H1 (cell line): ENCODE measurements at regions not wholly inside any gene's neighbourhood (a gene's known extent, or its start where the extent isn't known, plus 50 kb on each side); places are given as distances from the start of the nearest gene placed in this dataset.
A peak's percentile ranks its signal among the peaks of the same experiment; 100 is the strongest.

ENCODE experiments used
- CTCF ChIA-PET: fragments of 300-600 bp; sonication (Branson Sonifier 250); formaldehyde crosslinking; loops from one replicate; lab custom pipeline; 2021; ENCODE audit not compliant: partially characterized antibody; lab: Charles Lee
- POLR2A ChIA-PET: fragments of 300-600 bp; sonication (Branson Sonifier 250); formaldehyde crosslinking; loops from one replicate; lab custom pipeline; 2021; ENCODE audit warnings: inconsistent platforms; ENCODE audit not compliant: partially characterized antibody; lab: Charles Lee
- DNase-seq, 2 experiments: peaks; one replicate each; pipeline versions ENCODE4 v3.0.0 to v3.0.0-alpha.2; 2010 to 2022; ENCODE audit warnings: low spot score in 2 of 2, low read depth in 1 of 2, mixed read lengths in 1 of 2
- FAIRE-seq: peaks from 2 replicates; lab custom pipeline; 2011; peaks lifted over from hg19 to GRCh38; lab: Jason Lieb, UNC
- H2AFZ ChIP-seq: 2 replicates; pipeline ENCODE4 v1.8.1; 2012; ENCODE audit warnings: low read length, inconsistent platforms
- H2AK5ac ChIP-seq: 2 replicates; pipeline ENCODE4 v1.6.1; 2013; ENCODE audit warnings: low read depth, low read length
- H2BK120ac ChIP-seq: replicated peaks from 2 replicates; pipeline ENCODE3; 2013; ENCODE audit warnings: low read depth, low read length, inconsistent platforms
- H2BK12ac ChIP-seq: 2 replicates; pipeline ENCODE4 v1.6.1; 2013; ENCODE audit warnings: low read depth, low read length
- H2BK15ac ChIP-seq: 2 replicates; pipeline ENCODE4 v1.6.1; 2013; ENCODE audit warnings: low read length
- H2BK20ac ChIP-seq: 2 replicates; pipeline ENCODE4 v1.6.1; 2013; ENCODE audit warnings: low read length
- H2BK5ac ChIP-seq: 2 replicates; pipeline ENCODE4 v1.6.1; 2013; ENCODE audit warnings: low read depth, low read length
- H3K14ac ChIP-seq: 2 replicates; pipeline ENCODE4 v1.6.1; 2013; ENCODE audit warnings: inconsistent platforms; ENCODE audit not compliant: insufficient read length
- H3K18ac ChIP-seq: 2 replicates; pipeline ENCODE4 v1.6.1; 2013; ENCODE audit warnings: low read length; ENCODE audit errors: extremely low read depth
- H3K23ac ChIP-seq: 2 replicates; pipeline ENCODE4 v1.6.1; 2013; ENCODE audit warnings: inconsistent platforms; ENCODE audit not compliant: insufficient read length
- H3K23me2 ChIP-seq: 2 replicates; pipeline ENCODE4 v1.6.1; 2013; ENCODE audit warnings: low read depth, low read length
- H3K27ac ChIP-seq: 2 replicates; pipeline ENCODE4 v1.6.1; 2011; ENCODE audit warnings: low read depth, low read length, inconsistent platforms
- H3K27me3 ChIP-seq, 4 experiments: replicated peaks in 1 of 4; 1 replicate in 1 of 4; 2 replicates in 3 of 4; pipeline versions ENCODE4 v1.6.1 to v1.8.1; 2011 to 2013; ENCODE audit warnings: low read length in 3 of 4, mild to moderate bottlenecking in 3 of 4, inconsistent platforms in 2 of 4, mixed read lengths in 2 of 4, moderate library complexity in 1 of 4; ENCODE audit not compliant: control insufficient read depth in 3 of 4, insufficient read depth in 3 of 4; ENCODE audit errors: extremely low read depth in 1 of 4
- H3K36me3 ChIP-seq, 4 experiments: 2 replicates each; pipeline versions ENCODE4 v1.6.1 to v1.8.1; 2011 to 2013; ENCODE audit warnings: mild to moderate bottlenecking in 4 of 4, low read length in 3 of 4, moderate library complexity in 2 of 4, control low read depth in 1 of 4, inconsistent platforms in 1 of 4; ENCODE audit not compliant: insufficient read depth in 4 of 4, control insufficient read depth in 2 of 4
- H3K4ac ChIP-seq: replicated peaks from 2 replicates; pipeline ENCODE3; 2013; ENCODE audit warnings: low read length, low read depth, mixed read lengths, inconsistent platforms; ENCODE audit not compliant: insufficient read length
- H3K4me1 ChIP-seq, 4 experiments: replicated peaks in 1 of 4; 1 replicate in 1 of 4; 2 replicates in 3 of 4; pipeline versions ENCODE4 v1.6.1 to v1.8.1; 2011 to 2013; ENCODE audit warnings: low read length in 3 of 4, inconsistent platforms in 2 of 4, mixed read lengths in 1 of 4; ENCODE audit not compliant: insufficient read depth in 4 of 4, control insufficient read depth in 3 of 4
- H3K4me2 ChIP-seq, 2 experiments: 2 replicates each; pipeline versions ENCODE4 v1.6.1 to v1.8.1; 2011 to 2013; ENCODE audit warnings: low read depth in 2 of 2, low read length in 2 of 2, control low read depth in 1 of 2, inconsistent platforms in 1 of 2, mild to moderate bottlenecking in 1 of 2; ENCODE audit not compliant: insufficient read depth in 1 of 2
- H3K4me3 ChIP-seq, 4 experiments: fragments of 200-600, 300-600 bp in 1 of 4; sonication (generic), shearing (Covaris generic), sonication (Bioruptor Twin) in 1 of 4; 2 replicates each; pipeline versions ENCODE4 v1.5.1 to v1.8.1; 2011 to 2016; ENCODE audit warnings: low read length in 4 of 4, low read depth in 3 of 4, control low read depth in 2 of 4, inconsistent platforms in 2 of 4, mild to moderate bottlenecking in 2 of 4, mixed read lengths in 1 of 4, moderate library complexity in 1 of 4; ENCODE audit not compliant: insufficient read depth in 2 of 4; ENCODE audit errors: extremely low read depth in 1 of 4
- H3K56ac ChIP-seq: replicated peaks from 2 replicates; pipeline ENCODE3; 2013; ENCODE audit warnings: low read depth, mild to moderate bottlenecking, mixed read lengths, low read length, inconsistent platforms; ENCODE audit not compliant: insufficient read length
- H3K79me1 ChIP-seq: 2 replicates; pipeline ENCODE4 v1.6.1; 2013; ENCODE audit warnings: low read depth, low read length, control low read depth
- H3K79me2 ChIP-seq, 2 experiments: 2 replicates each; pipeline versions ENCODE4 v1.6.1 to v1.8.1; 2012 to 2013; ENCODE audit warnings: low read length in 2 of 2, mild to moderate bottlenecking in 2 of 2, inconsistent platforms in 1 of 2; ENCODE audit not compliant: insufficient read depth in 2 of 2, control insufficient read depth in 1 of 2
- H3K9ac ChIP-seq, 4 experiments: replicated peaks in 1 of 4; 1 replicate in 1 of 4; 2 replicates in 3 of 4; pipeline versions ENCODE4 v1.6.1 to v1.8.1; 2011 to 2013; ENCODE audit warnings: low read depth in 3 of 4, low read length in 3 of 4, control low read depth in 2 of 4, mild to moderate bottlenecking in 2 of 4, moderate library complexity in 2 of 4, inconsistent platforms in 1 of 4; ENCODE audit errors: extremely low read depth in 1 of 4
- H3K9me3 ChIP-seq, 2 experiments: 2 replicates each; pipeline versions ENCODE4 v1.6.1 to v1.8.1; 2012 to 2013; ENCODE audit warnings: mild to moderate bottlenecking in 2 of 2, moderate library complexity in 2 of 2, control low read depth in 1 of 2, inconsistent platforms in 1 of 2, low read depth in 1 of 2, low read length in 1 of 2, mixed read lengths in 1 of 2; ENCODE audit not compliant: insufficient read depth in 2 of 2
- H4K20me1 ChIP-seq, 2 experiments: replicated peaks in 1 of 2; 2 replicates each; pipeline versions ENCODE3 to v1.8.1; 2011 to 2013; ENCODE audit warnings: inconsistent platforms in 2 of 2, low read length in 2 of 2, mild to moderate bottlenecking in 1 of 2; ENCODE audit not compliant: insufficient read depth in 2 of 2, control insufficient read depth in 1 of 2
- H4K5ac ChIP-seq: 2 replicates; pipeline ENCODE4 v1.6.1; 2013; ENCODE audit warnings: low read length, low read depth, mixed read lengths, inconsistent platforms; ENCODE audit not compliant: insufficient read length
- H4K8ac ChIP-seq: 2 replicates; pipeline ENCODE4 v1.8.0; 2013; ENCODE audit warnings: mild to moderate bottlenecking, moderate library complexity, low read length, inconsistent platforms; ENCODE audit not compliant: insufficient read depth; ENCODE audit errors: extremely low read depth
- H4K91ac ChIP-seq: replicated peaks from 2 replicates; pipeline ENCODE3; 2013; ENCODE audit warnings: low read length, mixed read lengths, inconsistent platforms; ENCODE audit not compliant: insufficient read length
- CTCF ChIP-seq, 3 experiments: IDR thresholded peaks; 1 replicate in 2 of 3; 2 replicates in 1 of 3; pipeline versions ENCODE4 v1.5.1 to v1.6.1; 2011; ENCODE audit warnings: low read length in 3 of 3, mild to moderate bottlenecking in 3 of 3, inconsistent platforms in 2 of 3, low read depth in 1 of 3, moderate library complexity in 1 of 3; ENCODE audit not compliant: insufficient read depth in 1 of 3; ENCODE audit errors: control extremely low read depth in 1 of 3
- EGR1 ChIP-seq: IDR thresholded peaks from 2 replicates; pipeline ENCODE4 v1.6.1; 2011; ENCODE audit warnings: low read depth, low read length, borderline replicate concordance
- FOSL1 ChIP-seq: IDR thresholded peaks from 2 replicates; pipeline ENCODE4 v1.6.1; 2011; ENCODE audit warnings: mild to moderate bottlenecking, low read depth, low read length, moderate library complexity; ENCODE audit not compliant: insufficient read depth
- KDM1A ChIP-seq: fragments of 200-600, 300-600 bp; sonication (generic); IDR thresholded peaks from 2 replicates; pipeline ENCODE4 v1.7.1; 2016; ENCODE audit warnings: mild to moderate bottlenecking, low read length, borderline replicate concordance
- MAX ChIP-seq: IDR thresholded peaks from 2 replicates; pipeline ENCODE4 v1.6.1; 2012; ENCODE audit warnings: inconsistent platforms
- RAD21 ChIP-seq, 2 experiments: IDR thresholded peaks in 1 of 2; conservative IDR thresholded peaks in 1 of 2; 2 replicates each; pipeline ENCODE4 v1.6.1; 2011; ENCODE audit warnings: low read depth in 2 of 2, low read length in 2 of 2, improper control_type of control experiment in 1 of 2, inconsistent platforms in 1 of 2, mild to moderate bottlenecking in 1 of 2, moderate library complexity in 1 of 2
- WGBS, 2 experiments: shearing (Covaris generic) in 1 of 2; methylation state at CpG; one replicate each; pipeline versions ENCODE4 v1.1.6 to v1.1.7; 2013 to 2015; ENCODE audit warnings: low lambda C conversion rate in 2 of 2, mixed read lengths in 2 of 2, inconsistent platforms in 1 of 2, low coverage in 1 of 2, missing lambda C conversion rate in 1 of 2; ENCODE audit not compliant: insufficient replicate concordance in 2 of 2, insufficient coverage in 1 of 2, insufficient read length in 1 of 2; ENCODE audit errors: extremely low coverage in 1 of 2, missing lambda C conversion rate in 1 of 2; 5-methylcytosine and 5-hydroxymethylcytosine counted together

- Histone ChIP-seq H3K23ac (no peak overlapping the region), H2BK12ac (peak overlapping the region; percentile 100), H3K23me2 (peaks cover 5% of the 10 kb centered on the region), H2AK5ac (peak overlapping the region; percentile 98), H2BK15ac (no peak overlapping the region), H3K4me2 (no peak overlapping the region), H3K79me2 (no peaks in the 10 kb centered on the region), H3K27me3 (peaks cover 0 to 4% (median 0%) of the 10 kb centered on the region in 4 experiments; a peak in 2 of 7 replicates), H4K8ac (no peak overlapping the region; the same call in 1 of the 2 replicates), H3K18ac (peak overlapping the region; percentile 99), H2BK20ac (peak overlapping the region; percentile 96), H3K9ac (no peak overlapping the region; a peak in 1 of 7 replicates), H3K9me3 (no peaks in the 10 kb centered on the region), H3K4me3 (no peak overlapping the region), H3K14ac (no peak overlapping the region), H4K20me1 (peaks cover 0 to 2% of the 10 kb centered on the region in 2 experiments), H4K91ac (peak overlapping the region; percentile 98), H2BK120ac (peak overlapping the region; percentile 34), H3K4me1 (peaks cover 9 to 30% (median 25%) of the 10 kb centered on the region in 4 experiments), H4K5ac (no peak overlapping the region), H2BK5ac (peak overlapping the region; percentile 94; the same call in 1 of the 2 replicates), H3K4ac (peak overlapping the region; percentile 79), H3K79me1 (no peaks in the 10 kb centered on the region), H3K27ac (no peak overlapping the region), H2AFZ (0 out of 2 replicates have a peak overlapping the region, but pooled peaks have one; percentile 9), H3K36me3 (no peaks in the 10 kb centered on the region), H3K56ac (no peak overlapping the region)
- CTCF ChIA-PET = interaction anchor here (0.6 to 8.4 kb wide), 18 partner anchors 10 to 536 kb away, joined by 3 to 135 read pairs (median 4); no protein-coding TSS in a partner anchor
- peak; percentile 24 for FAIRE-seq
- POLR2A ChIA-PET = interaction anchor here (0.5 to 1.5 kb wide), 2 partner anchors 34 to 1077 kb away, joined by 3 to 5 read pairs; no protein-coding TSS in a partner anchor
- peak in 1 of 2 experiments; percentile 56 for DNase-seq
- no peak for TF ChIP-seq KDM1A
- peak; percentile 13 to 44 (median 43) for TF ChIP-seq CTCF (IDR thresholded peaks at IDR 0.05; ENCODE audit: control extremely low read depth in 1 of 3, insufficient read depth in 1 of 3, low read depth in 1 of 3, low read length in 3 of 3)
- peak; percentile 50 to 68 for TF ChIP-seq RAD21 (IDR thresholded peaks at IDR 0.05 in 1 of 2, conservative IDR thresholded peaks at IDR 0.05 in 1 of 2; ENCODE audit: low read depth in 2 of 2, low read length in 2 of 2)
- no peak for TF ChIP-seq EGR1
- TF ChIP-seq FOSL1 = no peak
- TF ChIP-seq MAX = no peak
- WGBS, 2 experiments = 74% methylated on average over 21 of the region's 23 CpGs; no CpG with 5 or more reads in 1 of the 2 experiments
Observed at GRCh38 chr6:44627091-44627882, 239.8 kb downstream of the CDC5L start.
